ENCODE measurements at regions not wholly inside any gene's neighbourhood (a gene's known extent, or its start where the extent isn't known, plus 50 kb on each side); places are given as distances from the start of the nearest gene placed in this dataset.

DNA sequence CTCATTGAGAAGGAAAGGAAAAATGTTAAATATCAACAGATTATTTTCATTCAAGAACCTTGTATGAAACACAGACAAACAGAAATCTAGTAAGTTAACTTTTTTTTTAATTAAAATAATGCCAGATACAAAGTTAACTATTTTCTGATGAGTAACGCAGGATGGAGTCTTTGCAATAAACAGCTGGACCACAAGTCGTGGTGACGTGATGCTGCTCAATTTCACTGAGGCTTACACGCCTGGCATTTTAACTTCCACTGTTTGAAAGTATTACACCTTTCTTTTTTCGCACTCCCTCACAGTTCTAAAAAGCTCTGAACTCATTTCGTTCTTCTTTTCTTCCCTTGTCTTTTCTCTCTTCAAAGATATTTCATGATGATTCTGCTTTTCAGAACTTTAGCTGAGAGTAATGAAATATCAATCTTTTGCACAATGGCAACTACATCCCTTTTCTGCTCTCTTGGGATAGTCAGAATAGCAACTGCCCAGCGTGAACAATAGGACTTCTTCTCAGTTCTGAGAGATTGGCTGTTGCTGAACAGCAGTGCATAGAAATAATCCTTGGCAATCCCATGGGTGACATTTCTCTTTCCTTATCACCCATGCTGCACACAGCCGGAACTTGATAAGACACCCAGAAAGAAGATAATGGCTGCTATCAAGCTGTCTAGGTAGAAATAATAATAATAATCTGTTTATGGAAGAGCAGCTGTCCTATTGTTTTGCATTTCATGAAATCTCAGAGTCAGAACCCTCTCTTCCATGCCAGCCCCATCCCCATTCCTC, 160.5 kb downstream of the BTG1 start:
- FAIRE-seq (no peak), DNase-seq (ENCODE audit: insufficient read length, low spot score) (no peak)
- TF ChIP-seq, protein P1, sequence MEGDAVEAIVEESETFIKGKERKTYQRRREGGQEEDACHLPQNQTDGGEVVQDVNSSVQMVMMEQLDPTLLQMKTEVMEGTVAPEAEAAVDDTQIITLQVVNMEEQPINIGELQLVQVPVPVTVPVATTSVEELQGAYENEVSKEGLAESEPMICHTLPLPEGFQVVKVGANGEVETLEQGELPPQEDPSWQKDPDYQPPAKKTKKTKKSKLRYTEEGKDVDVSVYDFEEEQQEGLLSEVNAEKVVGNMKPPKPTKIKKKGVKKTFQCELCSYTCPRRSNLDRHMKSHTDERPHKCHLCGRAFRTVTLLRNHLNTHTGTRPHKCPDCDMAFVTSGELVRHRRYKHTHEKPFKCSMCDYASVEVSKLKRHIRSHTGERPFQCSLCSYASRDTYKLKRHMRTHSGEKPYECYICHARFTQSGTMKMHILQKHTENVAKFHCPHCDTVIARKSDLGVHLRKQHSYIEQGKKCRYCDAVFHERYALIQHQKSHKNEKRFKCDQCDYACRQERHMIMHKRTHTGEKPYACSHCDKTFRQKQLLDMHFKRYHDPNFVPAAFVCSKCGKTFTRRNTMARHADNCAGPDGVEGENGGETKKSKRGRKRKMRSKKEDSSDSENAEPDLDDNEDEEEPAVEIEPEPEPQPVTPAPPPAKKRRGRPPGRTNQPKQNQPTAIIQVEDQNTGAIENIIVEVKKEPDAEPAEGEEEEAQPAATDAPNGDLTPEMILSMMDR (IDR thresholded peaks at IDR 0.05; ENCODE audit: insufficient read depth, missing control alignments): no peak

DNA sequence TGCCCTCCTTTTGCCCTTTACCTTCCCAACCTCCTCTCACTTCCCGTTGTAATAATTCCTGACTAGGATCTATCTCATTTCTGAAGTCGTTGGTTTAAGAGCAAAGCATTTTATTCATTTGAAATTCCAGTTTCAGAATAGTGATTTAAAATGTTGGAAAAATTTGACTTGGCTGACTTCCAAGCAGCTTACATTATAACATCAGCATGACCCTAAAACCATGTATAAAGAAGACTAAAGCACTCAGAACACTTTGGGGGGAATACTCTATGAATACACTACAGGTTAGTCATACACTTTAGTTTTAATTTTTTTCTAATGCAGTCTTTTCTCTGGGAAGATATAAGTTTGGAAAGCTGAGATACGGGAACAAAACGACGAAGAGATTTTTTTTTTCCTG, 161.1 kb downstream of the BTG1 start:
- DNase-seq (ENCODE audit: insufficient read length, low spot score) (no peak), FAIRE-seq (no peak)

DNA sequence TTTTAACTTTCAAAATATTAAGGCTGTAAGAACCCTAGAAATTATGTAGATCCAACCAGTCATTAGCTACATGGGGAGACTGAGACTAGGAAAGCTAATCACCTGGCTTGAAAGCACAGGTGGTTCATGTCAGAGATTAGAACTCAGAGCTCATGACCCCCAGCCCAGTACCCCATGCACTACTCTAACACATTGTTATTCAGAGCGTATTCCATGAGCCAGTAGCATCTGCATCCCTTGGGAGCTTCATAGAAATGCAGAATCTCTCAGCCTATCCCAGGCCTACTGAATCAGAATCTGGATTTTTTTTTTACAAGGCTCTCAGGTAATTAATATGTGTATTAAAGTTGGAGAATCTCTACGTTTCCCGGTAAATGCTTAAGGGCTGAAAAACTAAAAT, 161.7 kb downstream of the BTG1 start:
- no peak for FAIRE-seq

More for the DNA sequence above, 161.1 kb downstream of the BTG1 start:
- TF ChIP-seq, protein P1 (IDR thresholded peaks at IDR 0.05; ENCODE audit: insufficient read depth, missing control alignments): no peak

DNA sequence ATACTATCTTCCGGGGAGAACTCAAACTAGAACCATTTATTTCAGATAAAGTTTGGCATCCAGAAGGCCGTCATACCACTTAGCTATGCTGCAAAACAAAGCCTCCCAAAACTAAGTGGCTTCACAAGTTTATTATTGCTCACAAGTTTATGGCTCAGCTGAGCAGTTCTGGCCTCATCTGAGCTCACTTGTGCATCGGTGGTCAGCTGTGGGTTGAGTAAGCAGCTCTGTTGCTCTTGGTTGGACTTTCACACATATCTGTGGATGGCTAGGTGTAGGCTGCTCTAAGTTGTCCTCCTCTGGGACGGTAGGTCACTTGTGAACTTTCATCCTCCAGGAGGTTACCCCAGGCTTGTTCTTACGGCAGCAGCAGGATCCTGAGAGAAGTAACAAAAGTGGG, 162.7 kb downstream of the BTG1 start:
- TF ChIP-seq, protein P1 (IDR thresholded peaks at IDR 0.05; ENCODE audit: insufficient read depth, missing control alignments): no peak
- no peak for FAIRE-seq
- DNase-seq (ENCODE audit: insufficient read length, low spot score): no peak

More for the DNA sequence above, 161.7 kb downstream of the BTG1 start:
- DNase-seq (ENCODE audit: insufficient read length, low spot score): no peak
- TF ChIP-seq, protein P1 (IDR thresholded peaks at IDR 0.05; ENCODE audit: insufficient read depth, missing control alignments): no peak

DNA sequence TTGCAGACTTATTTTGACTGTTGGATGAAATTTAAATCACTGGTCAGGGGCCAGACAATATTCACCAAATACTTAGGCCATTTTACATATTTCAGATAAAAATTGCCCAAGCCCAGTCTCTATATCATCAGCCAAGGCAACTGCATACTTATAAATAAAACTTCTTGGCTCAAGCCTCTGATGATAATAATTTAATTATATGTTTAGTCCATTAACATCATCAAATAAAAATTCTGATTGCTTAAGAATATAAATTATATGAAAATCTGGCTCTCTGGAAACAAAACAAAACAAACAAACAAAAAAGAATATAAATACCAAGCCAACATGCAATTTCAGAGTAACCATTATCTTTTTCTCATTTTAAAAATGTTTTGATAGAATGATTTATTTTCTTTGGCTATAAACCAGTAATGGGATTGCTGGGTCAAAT, 165.2 kb downstream of the BTG1 start:
- DNase-seq (ENCODE audit: insufficient read length, low spot score): no peak
- TF ChIP-seq, protein P1 (IDR thresholded peaks at IDR 0.05; ENCODE audit: insufficient read depth, missing control alignments): no peak
- FAIRE-seq: no peak

DNA sequence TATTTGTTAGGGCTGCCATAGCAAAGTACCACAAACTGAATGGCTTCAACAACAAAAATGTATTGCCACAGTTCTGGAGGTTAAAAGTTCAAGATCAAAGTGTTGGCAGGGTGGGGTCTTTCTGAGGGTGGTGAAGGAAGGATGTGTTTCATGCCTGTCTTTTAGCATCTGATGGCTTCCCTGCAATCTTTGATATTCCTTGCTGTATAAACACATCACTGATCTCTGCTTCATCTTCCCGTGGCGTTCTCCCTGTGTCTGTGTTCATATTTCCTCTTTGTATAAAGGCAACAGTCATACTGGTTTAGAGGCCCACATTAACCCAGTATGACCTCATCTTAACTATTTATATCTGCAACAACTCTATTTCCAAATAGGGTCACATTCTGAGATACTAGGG, 167.5 kb downstream of the BTG1 start:
- DNase-seq (ENCODE audit: insufficient read length, low spot score): no peak
- TF ChIP-seq, protein P1 (IDR thresholded peaks at IDR 0.05; ENCODE audit: insufficient read depth, missing control alignments): no peak
- FAIRE-seq: no peak

DNA sequence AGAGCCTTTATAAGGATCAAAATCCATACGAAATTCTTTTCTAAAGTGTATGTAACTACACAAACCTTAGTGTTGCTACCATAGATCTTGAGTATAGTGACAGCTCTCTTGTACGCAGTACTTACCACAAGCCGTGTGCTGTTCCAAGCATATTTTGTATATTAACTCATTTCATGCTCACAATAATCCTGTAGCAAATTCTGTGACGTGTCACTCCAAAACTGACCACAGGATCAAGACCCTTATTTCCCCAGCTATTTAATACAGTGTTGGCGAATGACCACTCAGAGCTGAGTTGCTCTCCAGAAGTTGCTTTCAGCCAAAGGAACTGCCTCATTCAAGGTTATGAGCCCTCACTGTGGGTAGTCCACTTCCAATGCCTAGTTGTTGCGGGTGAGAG, 169.8 kb downstream of the BTG1 start:
- TF ChIP-seq, protein P1 (IDR thresholded peaks at IDR 0.05; ENCODE audit: insufficient read depth, missing control alignments): no peak
- FAIRE-seq: no peak
- DNase-seq (ENCODE audit: insufficient read length, low spot score): no peak

Measured in D721Med (cell line).